HG02981 (cell line): ENCODE measurements at regions not wholly inside any gene's neighbourhood (a gene's known extent, or its start where the extent isn't known, plus 50 kb on each side); places are given as distances from the start of the nearest gene placed in this dataset.

Experiments used
- ATAC-seq: cut with Tn5 transposase; IDR thresholded peaks from one replicate; pipeline ENCODE4 v1.9.1; 2021; ENCODE audit warnings: mild to moderate bottlenecking, moderate library complexity; ENCODE audit not compliant: unreplicated experiment

- no peak for ATAC-seq
Measured at GRCh38 chr7:142379201-142379885, 121.5 kb upstream of the PRSS58 start.

DNA sequence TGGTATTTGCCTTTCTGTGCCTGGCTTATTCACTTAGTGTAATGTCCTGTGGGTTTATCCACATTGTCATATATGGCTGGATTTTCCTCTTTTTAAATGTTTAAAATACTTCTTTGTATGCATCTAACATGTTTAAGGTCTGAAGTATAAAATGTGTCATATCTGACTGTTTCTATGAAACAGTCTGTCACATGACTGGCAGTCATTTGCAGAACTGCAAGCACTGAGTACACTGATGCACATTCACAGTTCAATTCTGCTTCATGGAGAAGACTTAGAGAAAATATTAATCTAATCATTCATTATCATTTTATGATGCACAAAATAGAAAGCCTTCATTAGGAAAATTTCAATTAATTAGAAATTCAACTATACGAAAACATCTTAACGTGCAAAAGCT, 119.7 kb upstream of the PRSS58 start:
- no peak for ATAC-seq

- ATAC-seq: no peak
Measured at GRCh38 chr7:142376356-142376997, 118.6 kb upstream of the PRSS58 start.

DNA sequence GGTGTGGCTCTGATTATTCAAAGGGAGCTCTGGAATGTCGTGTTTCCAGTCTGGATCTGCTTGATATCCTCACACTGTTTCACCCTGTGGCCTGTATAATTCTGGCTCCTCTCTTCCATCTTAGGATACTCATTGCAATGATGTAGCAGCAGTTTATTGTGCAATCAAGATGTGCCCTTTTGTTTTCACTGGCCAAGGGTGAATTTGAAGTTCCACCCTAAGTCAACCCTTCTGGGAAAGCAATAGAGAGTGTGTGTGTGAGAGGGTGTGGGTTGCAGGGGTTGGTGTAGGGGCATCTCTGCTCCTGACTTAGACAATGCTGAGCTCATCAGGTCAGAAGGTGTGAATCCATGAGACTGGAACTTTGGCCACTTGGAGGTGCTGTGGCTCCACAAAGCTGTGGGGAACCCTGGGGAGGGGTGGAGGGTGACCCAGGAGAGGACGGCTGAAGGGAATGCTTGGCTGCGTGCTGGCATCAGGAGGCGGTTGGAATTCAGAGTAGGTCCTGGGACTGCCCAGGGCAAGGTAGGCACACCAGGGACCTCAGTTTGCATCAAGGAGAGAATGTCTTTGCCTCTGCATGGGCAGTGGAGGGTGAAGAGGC, 118.0 kb upstream of the PRSS58 start:
- ATAC-seq: no peak

- no peak for ATAC-seq
Measured at GRCh38 chr7:142372727-142373126, 114.9 kb upstream of the PRSS58 start.

GRCh38 chr7:142371586-142372377, 113.9 kb upstream of the PRSS58 start:
- ATAC-seq: no peak

DNA sequence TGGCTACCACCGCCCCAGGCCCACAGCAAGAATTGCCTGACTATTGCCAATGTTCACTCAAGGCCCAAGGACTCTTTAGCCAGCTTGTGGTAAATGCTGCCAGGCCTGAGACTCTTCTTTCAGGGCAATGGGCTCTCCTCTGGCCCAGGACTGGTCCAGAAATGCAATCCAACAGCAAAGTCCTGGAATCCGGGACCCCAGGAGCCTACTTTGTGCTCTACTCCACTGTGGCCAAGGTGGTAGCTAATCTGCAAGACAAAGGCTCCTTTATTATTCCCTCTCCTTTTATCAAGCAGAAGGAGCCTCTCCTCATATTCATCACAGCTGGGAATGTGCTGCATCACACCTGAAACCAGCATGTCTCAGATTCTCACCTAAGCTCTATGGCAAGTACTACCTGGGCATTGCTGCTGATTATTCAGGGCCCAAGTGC, 107.6 kb upstream of the PRSS58 start:
- ATAC-seq: no peak

DNA sequence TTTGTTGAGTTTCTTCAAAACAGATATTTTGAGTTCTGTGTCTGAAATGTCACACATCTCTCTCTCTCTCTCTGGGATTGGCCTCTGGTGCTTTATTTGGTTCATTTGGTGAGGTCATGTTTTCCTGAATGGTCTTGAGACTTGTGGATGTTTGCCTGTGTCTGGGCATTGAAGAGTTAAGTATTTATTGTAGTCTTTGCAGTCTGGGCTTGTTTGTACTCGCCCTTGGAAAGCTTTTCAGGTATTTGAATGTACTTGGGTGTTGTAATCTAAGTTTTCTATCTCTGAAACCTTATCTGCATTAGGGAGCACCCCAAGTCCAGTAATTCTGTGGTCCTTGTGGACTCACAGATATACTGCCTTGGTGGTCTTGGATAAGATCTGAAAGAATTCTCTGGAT, 106.7 kb upstream of the PRSS58 start:
- ATAC-seq: no peak

DNA sequence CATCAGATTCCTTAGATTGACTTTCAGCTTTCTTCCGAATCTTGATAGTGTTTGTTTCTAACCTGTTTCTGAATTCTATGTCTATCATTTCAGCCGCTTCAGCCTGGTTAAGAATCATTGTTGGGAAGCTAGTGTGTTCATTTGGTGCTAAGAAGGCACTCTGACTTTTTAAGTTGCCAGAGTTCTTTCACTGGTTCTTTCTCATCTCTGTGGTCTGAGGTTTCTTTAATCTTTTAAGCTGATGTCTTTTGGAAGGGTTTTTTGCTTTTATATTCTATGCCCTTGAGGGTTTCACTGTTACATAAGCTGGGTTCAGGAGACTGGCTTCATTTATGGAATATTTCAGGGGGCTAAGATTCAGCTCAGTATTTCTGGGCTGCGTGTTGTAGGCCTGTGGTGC, 104.5 kb upstream of the PRSS58 start:
- no peak for ATAC-seq

GRCh38 chr7:142359694-142360279, 101.9 kb upstream of the PRSS58 start:
- ATAC-seq: no peak

DNA sequence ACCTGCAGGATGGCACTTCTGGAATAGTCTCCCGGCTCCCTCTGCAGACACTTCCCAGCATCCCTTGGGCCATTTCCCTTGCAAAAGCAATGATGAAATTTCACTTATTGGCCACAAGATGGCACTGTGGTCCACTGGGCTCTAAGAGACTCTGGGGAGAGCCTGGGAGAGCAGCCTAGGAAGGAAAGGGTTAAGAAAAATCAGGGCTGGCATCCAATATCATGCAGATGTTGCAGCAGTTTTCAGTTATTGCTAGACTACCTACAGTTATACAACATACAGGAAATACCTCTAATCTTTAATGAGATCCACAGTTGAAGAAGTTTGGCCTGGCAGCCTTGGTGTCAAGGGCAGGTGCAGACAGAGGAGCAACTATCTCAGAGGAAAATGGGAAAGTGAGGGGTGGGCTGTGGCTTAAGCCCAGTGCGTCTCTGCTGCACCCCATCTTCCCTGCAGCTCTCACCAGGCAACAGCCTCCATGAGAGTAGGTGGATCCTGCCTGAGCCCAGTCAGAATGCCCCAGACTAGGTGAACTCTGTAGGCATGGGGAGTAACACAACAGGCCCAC, 100.2 kb upstream of the PRSS58 start:
- ATAC-seq: peak; percentile 93

DNA sequence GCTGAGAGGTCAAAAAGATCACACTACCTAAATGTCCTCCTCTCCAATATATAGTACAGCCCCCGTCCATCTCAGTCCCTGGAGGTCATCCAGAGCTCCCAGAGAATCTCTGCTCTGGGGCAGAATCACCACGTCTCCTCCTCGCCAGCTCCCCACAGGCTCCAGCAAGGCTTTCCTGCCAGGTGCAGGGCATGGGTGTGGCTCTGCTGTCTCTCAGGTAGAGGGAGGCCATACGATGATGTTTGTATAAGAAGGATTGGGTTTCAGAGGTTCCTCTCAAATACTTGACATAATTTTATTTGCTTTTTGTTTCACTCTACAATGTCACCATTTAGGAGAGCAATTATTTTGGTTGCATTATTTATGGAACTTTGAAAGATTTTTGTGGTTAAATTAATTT, 98.3 kb upstream of the PRSS58 start:
- no peak for ATAC-seq

- ATAC-seq: no peak
Measured at GRCh38 chr7:142355328-142355727, 97.5 kb upstream of the PRSS58 start.

- no peak for ATAC-seq
Measured at GRCh38 chr7:142353147-142354060, 95.5 kb upstream of the PRSS58 start.

- no peak for ATAC-seq
Measured at GRCh38 chr7:142352543-142352942, 94.7 kb upstream of the PRSS58 start.

DNA sequence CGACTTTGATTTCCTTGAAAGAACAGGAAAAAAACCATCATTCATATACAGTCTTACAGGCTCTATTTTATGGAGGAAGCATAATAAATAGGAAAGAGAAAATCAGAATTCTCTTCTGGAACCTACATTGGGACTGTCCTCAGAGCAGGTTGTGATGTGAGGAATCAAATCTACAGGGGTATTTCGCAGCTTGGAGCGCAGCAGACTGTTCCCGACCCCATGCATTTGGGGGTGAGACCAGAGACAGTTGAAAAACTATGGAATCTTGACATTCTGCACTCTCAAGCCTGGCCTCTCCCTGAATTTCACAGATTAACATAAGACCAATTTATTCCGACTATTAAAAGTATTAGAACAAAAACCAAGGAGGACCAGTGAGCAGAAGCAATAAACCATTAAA, 93.3 kb upstream of the PRSS58 start:
- ATAC-seq: no peak

- ATAC-seq: no peak
Measured at GRCh38 chr7:142349670-142350405, 92.0 kb upstream of the PRSS58 start.

- ATAC-seq: no peak
Measured at GRCh38 chr7:142348921-142349405, 91.1 kb upstream of the PRSS58 start.

DNA sequence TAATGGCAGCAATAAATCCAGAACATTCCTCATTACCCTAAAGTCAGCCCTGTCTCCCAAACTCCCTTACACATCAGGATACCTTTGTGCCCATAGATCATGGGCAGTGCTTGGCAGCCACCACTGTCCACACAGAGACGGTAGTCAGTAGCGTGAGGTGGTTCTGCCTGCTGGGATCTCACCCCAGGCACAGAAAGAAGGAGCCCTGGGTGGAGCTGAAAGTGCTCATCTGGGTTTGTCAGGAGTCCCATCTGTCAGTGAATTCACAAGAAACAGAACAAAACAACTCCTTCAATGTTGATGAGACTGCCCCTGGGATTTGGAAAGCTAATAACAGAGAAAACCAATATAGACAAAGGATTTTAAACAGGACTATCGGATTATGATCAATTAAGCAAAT, 90.2 kb upstream of the PRSS58 start:
- ATAC-seq: no peak
